Heart left ventricle (tissue), 13 donors: ENCODE measurements at regions not wholly inside any gene's neighbourhood (a gene's known extent, or its start where the extent isn't known, plus 50 kb on each side); places are given as distances from the start of the nearest gene placed in this dataset.

Experiments used
- CTCF ChIP-seq, 12 donors: fragments of 200-600 bp; sonication (generic) in 4 of 12; IDR thresholded peaks; one replicate each; pipeline versions ENCODE4 v1.5.0 to v1.8.0; 2018 to 2022; ENCODE audit warnings: antibody characterized with exemption in 12 of 12, mild to moderate bottlenecking in 5 of 12
- POLR2A ChIP-seq, 2 donors: fragments of 450-650 bp; IDR thresholded peaks; one replicate each; pipeline ENCODE4 v1.6.1; 2017; ENCODE audit warnings: antibody characterized with exemption in 2 of 2, mild to moderate bottlenecking in 2 of 2, moderate library complexity in 2 of 2
- donor health status: ischemic (EF 13 %, LVEDD 7.1; RV severe dilation, severe dysfunction).
- donor health status: DM: no; HTN: yes; CAD: no.
- donor health status: DM: no; HTN: no; CAD: no.
- donor health status: ischemic (EF 25% LVEDD 6.9; RV normal size, moderate dysfunction).
- donor health status: ischemic (EF 25% LVEDD 5.7; RV mildly dilated, moderate dysfunction).
- donor health status: ischemic (EF 35%, LVEDD 5.7; RV mildly dilated, moderate dysfunction).
- donor health status: nonischemic (EF 11% LVEDD 7.7; RV severe dilation, severe dysfunction).
- donor health status: DM: yes; HTN: yes; CAD: no.
- donor health status: PGD.
- donor health status: ischemic (EF 29% LVEDD 5.4; RV normal size, mild dysfunction).
- donor health status: nonischemic (EF 23%, LVEDD 6.1; RV moderate dilation, normal function).

GRCh38 chr5:130365956-130366355 lies 461.7 kb downstream of the CHSY3 start:
- TF ChIP-seq CTCF (IDR thresholded peaks at IDR 0.05) (no peak), POLR2A (IDR thresholded peaks at IDR 0.05) (no peak)
